Endodermal cell (in vitro differentiated cells): ENCODE measurements at regions not wholly inside any gene's neighbourhood (a gene's known extent, or its start where the extent isn't known, plus 50 kb on each side); places are given as distances from the start of the nearest gene placed in this dataset.
A peak's percentile ranks its signal among the peaks of the same experiment; 100 is the strongest.

Experiments used
- DNase-seq: peaks from one replicate; pipeline ENCODE4 v3.0.0-alpha.2; 2017
- H3K27ac ChIP-seq: 2 replicates; pipeline ENCODE4 v1.5.1; 2013; ENCODE audit warnings: mild to moderate bottlenecking, low read depth, low read length, moderate library complexity
- H3K27me3 ChIP-seq: 2 replicates; pipeline ENCODE4 v1.6.1; 2013; ENCODE audit warnings: mild to moderate bottlenecking, low read length, moderate library complexity; ENCODE audit not compliant: insufficient read depth, control insufficient read depth, poor library complexity, severe bottlenecking
- H3K36me3 ChIP-seq: 2 replicates; pipeline ENCODE4 v1.7.0; 2013; ENCODE audit warnings: mild to moderate bottlenecking, low read length, moderate library complexity; ENCODE audit not compliant: control insufficient read depth, insufficient read depth
- H3K4me1 ChIP-seq: one replicate; pipeline ENCODE4 v1.7.0; 2013; ENCODE audit warnings: low read length; ENCODE audit not compliant: control insufficient read depth, insufficient read depth
- H3K4me3 ChIP-seq: 2 replicates; pipeline ENCODE4 v1.5.1; 2013; ENCODE audit warnings: mild to moderate bottlenecking, low read length, moderate library complexity
- H3K9ac ChIP-seq: 2 replicates; pipeline ENCODE4 v1.6.1; 2013; ENCODE audit warnings: mild to moderate bottlenecking, low read length, moderate library complexity; ENCODE audit not compliant: poor library complexity, severe bottlenecking; ENCODE audit errors: extremely low read depth
- H3K9me3 ChIP-seq: 2 replicates; pipeline ENCODE4 v1.6.1; 2013; ENCODE audit warnings: mild to moderate bottlenecking, low read length, moderate library complexity; ENCODE audit not compliant: control insufficient read depth
- H3K27ac Mint-ChIP-seq: 2 replicates; pipeline ENCODE4 v1.8.0; 2020; ENCODE audit warnings: mixed read lengths
- H3K27me3 Mint-ChIP-seq: 2 replicates; pipeline ENCODE4 v1.8.0; 2021; ENCODE audit warnings: mild to moderate bottlenecking, mixed read lengths; ENCODE audit not compliant: insufficient read depth
- H3K36me3 Mint-ChIP-seq: 2 replicates; pipeline ENCODE4 v1.8.0; 2020; ENCODE audit warnings: low read depth, mixed read lengths
- H3K4me1 Mint-ChIP-seq: 2 replicates; pipeline ENCODE4 v1.8.0; 2020; ENCODE audit warnings: mixed read lengths
- H3K4me3 Mint-ChIP-seq: 2 replicates; pipeline ENCODE4 v1.8.0; 2020; ENCODE audit warnings: mild to moderate bottlenecking, moderate library complexity, mixed read lengths
- H3K9me3 Mint-ChIP-seq: 2 replicates; pipeline ENCODE4 v1.8.0; 2020; ENCODE audit warnings: mild to moderate bottlenecking, mixed read lengths
- WGBS, 2 experiments: methylation state at CpG; one replicate each; pipeline versions ENCODE4 v1.1.5 to v1.1.7; 2013; ENCODE audit warnings: missing lambda C conversion rate in 2 of 2, mixed read lengths in 1 of 2; ENCODE audit not compliant: insufficient coverage in 1 of 2, insufficient read length in 1 of 2; 5-methylcytosine and 5-hydroxymethylcytosine counted together
- TF ChIP-seq, protein P1 (sequence below): fragments of 200-600 bp; sonication (generic); conservative IDR thresholded peaks from 2 replicates; pipeline ENCODE4 v1.5.0; 2021; ENCODE audit warnings: antibody characterized with exemption, mild to moderate bottlenecking

DNA sequence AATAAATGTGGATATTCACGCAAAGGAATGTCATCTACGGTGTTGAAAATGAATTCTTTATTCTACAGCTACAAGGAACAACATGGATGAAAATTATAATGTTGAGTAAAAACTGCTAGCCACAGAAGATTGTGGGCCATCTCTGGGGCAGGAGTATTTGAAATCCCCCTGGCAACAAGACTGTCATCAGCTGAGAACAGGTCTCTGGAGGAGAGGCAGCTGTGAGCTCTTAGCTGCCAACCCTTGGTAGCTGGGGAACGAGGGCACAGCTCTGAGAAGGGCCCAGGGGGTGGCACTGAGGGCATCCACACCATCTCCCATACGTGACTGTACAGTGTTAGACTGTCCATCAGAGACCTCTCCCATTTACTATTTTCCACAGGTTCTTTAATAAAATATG lies 340.1 kb upstream of the MGMT start:
- Mint-ChIP-seq H3K27ac (no peak overlapping the region), H3K27me3 (peaks cover 10% of the 10 kb centered on the region), H3K4me1 (peaks cover 4% of the 10 kb centered on the region), H3K36me3 (no peaks in the 10 kb centered on the region), H3K4me3 (no peak overlapping the region), H3K9me3 (peaks cover 6% of the 10 kb centered on the region)
- H3K36me3 ChIP-seq, result no peaks in the 10 kb centered on the region
- H3K4me1 ChIP-seq, result no peaks in the 10 kb centered on the region
- WGBS, 2 experiments, result 67 to 81% methylated on average over 1 to 4 of the region's 4 CpGs
- peaks cover 4% of the 10 kb centered on the region for H3K27me3 ChIP-seq
- TF ChIP-seq, protein P1, sequence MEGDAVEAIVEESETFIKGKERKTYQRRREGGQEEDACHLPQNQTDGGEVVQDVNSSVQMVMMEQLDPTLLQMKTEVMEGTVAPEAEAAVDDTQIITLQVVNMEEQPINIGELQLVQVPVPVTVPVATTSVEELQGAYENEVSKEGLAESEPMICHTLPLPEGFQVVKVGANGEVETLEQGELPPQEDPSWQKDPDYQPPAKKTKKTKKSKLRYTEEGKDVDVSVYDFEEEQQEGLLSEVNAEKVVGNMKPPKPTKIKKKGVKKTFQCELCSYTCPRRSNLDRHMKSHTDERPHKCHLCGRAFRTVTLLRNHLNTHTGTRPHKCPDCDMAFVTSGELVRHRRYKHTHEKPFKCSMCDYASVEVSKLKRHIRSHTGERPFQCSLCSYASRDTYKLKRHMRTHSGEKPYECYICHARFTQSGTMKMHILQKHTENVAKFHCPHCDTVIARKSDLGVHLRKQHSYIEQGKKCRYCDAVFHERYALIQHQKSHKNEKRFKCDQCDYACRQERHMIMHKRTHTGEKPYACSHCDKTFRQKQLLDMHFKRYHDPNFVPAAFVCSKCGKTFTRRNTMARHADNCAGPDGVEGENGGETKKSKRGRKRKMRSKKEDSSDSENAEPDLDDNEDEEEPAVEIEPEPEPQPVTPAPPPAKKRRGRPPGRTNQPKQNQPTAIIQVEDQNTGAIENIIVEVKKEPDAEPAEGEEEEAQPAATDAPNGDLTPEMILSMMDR, result no peak
- H3K4me3 ChIP-seq, result no peak overlapping the region
- no peaks in the 10 kb centered on the region for H3K9me3 ChIP-seq
- no peak overlapping the region for H3K9ac ChIP-seq
- H3K27ac ChIP-seq, result no peak overlapping the region
- peak; percentile 8 for DNase-seq

DNA sequence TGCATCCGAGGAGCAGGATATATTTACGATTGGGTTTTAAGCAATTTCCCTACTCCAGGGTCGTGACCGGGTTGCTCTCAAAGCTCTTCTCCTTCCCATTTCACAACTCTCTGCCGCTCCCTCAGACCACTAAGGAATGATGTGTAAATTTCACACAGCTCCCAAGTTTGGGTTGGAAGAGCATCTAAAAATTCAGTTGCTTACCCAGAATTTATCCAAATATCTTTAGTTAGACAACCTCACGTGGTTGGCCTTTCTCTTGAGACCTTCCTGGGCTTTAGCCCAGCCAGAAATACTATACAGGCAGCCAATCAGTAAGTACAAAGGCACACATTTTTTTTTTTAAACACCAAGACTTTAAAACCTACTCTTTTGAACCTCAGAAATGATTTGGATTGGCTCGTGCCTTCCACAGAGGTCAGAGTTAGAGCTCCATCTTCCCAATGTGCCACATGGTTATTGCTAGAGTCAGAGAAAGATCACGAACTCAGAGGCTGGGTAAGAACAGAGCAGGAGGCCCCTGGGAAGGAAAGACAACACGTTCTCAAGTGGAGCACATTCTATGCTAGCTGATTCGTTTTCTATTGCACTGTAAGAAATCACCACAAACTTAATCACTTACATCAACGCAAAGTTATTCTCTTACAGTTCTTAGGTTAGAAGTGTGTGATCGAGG lies 335.4 kb upstream of the MGMT start:
- H3K27ac ChIP-seq, result no peak overlapping the region
- H3K4me1 Mint-ChIP-seq, result peaks cover 28% of the 10 kb centered on the region
- no peak overlapping the region for H3K4me3 Mint-ChIP-seq
- TF ChIP-seq, protein P1, result no peak
- H3K9me3 Mint-ChIP-seq, result no peaks in the 10 kb centered on the region
- DNase-seq, result peak; percentile 10
- H3K4me1 ChIP-seq, result no peaks in the 10 kb centered on the region
- H3K27ac Mint-ChIP-seq, result no peak overlapping the region
- no peaks in the 10 kb centered on the region for H3K9me3 ChIP-seq
- no peaks in the 10 kb centered on the region for H3K36me3 Mint-ChIP-seq
- no peaks in the 10 kb centered on the region for H3K36me3 ChIP-seq
- WGBS, 2 experiments, result 93% methylated on average over 10 to 12 of the region's 12 CpGs
- no peak overlapping the region for H3K9ac ChIP-seq
- H3K27me3 Mint-ChIP-seq, result peaks cover 10% of the 10 kb centered on the region
- H3K27me3 ChIP-seq, result no peaks in the 10 kb centered on the region
- H3K4me3 ChIP-seq, result no peak overlapping the region

DNA sequence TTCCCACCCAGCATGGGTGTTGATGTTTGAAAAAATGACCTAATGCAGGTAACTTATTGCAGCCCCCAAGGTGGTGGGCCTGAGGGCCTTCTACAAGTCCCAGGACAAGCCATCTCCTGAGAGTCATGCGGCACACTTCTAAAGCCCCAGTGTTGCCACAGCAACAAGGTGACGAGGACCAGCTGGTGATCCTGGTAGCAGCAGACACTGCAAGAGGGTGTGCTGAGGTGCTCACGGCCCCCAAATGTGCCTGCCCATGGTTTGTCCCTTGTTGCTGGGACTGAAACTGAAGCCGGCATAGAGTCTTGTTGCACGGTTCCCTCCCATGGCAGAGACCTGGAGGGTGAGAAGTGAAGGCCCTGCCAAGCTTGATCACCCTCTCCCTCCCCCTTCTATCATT lies 333.2 kb upstream of the MGMT start:
- Mint-ChIP-seq H3K36me3 (no peaks in the 10 kb centered on the region), H3K27ac (no peak overlapping the region), H3K4me3 (no peak overlapping the region), H3K27me3 (peaks cover 10% of the 10 kb centered on the region), H3K4me1 (peaks cover 38% of the 10 kb centered on the region), H3K9me3 (no peaks in the 10 kb centered on the region)
- Histone ChIP-seq H3K27ac (no peak overlapping the region), H3K4me3 (no peak overlapping the region), H3K9me3 (no peaks in the 10 kb centered on the region), H3K27me3 (no peaks in the 10 kb centered on the region), H3K9ac (no peak overlapping the region), H3K36me3 (no peaks in the 10 kb centered on the region), H3K4me1 (no peaks in the 10 kb centered on the region)
- WGBS, 2 experiments, result 92 to 94% methylated on average over 4 to 5 of the region's 5 CpGs
- no peak for DNase-seq
- TF ChIP-seq, protein P1, result no peak
